22Rv1 (cell line): ENCODE measurements at regions not wholly inside any gene's neighbourhood (a gene's known extent, or its start where the extent isn't known, plus 50 kb on each side); places are given as distances from the start of the nearest gene placed in this dataset.
A peak's percentile ranks its signal among the peaks of the same experiment; 100 is the strongest.

Source experiments
- H3K27ac ChIP-seq: fragments of 450-650 bp; 2 replicates; pipeline ENCODE4 v1.5.1; 2017
- CTCF ChIP-seq: fragments of 450-650 bp; IDR thresholded peaks from 2 replicates; pipeline ENCODE4 v1.5.1; 2017; ENCODE audit warnings: mild to moderate bottlenecking
- ZFX ChIP-seq: fragments of 450-650 bp; IDR thresholded peaks from 2 replicates; pipeline ENCODE4 v1.6.1; 2017; ENCODE audit warnings: antibody characterized with exemption, borderline replicate concordance

GRCh38 chr3:190227064-190227463 lies 95.2 kb downstream of the CLDN1 start:
- H3K27ac ChIP-seq: no peak overlapping the region
- no peak for TF ChIP-seq CTCF
- TF ChIP-seq ZFX: no peak

GRCh38 chr3:190224863-190225692 lies 97.2 kb downstream of the CLDN1 start:
- H3K27ac ChIP-seq: no peak overlapping the region
- TF ChIP-seq CTCF (peak; percentile 53), ZFX (no peak)

GRCh38 chr3:190224456-190224855 lies 97.8 kb downstream of the CLDN1 start:
- no peak for TF ChIP-seq CTCF
- no peak for TF ChIP-seq ZFX
- H3K27ac ChIP-seq: no peak overlapping the region

- no peak for TF ChIP-seq CTCF
- TF ChIP-seq ZFX: no peak
- no peak overlapping the region for H3K27ac ChIP-seq
Observed at GRCh38 chr3:190222916-190223315, 99.3 kb downstream of the CLDN1 start.

GRCh38 chr3:190222360-190222759 lies 99.9 kb downstream of the CLDN1 start:
- TF ChIP-seq ZFX: no peak
- TF ChIP-seq CTCF: no peak
- H3K27ac ChIP-seq: no peak overlapping the region

GRCh38 chr3:190220362-190220761 lies 99.7 kb upstream of the P3H2 start:
- H3K27ac ChIP-seq: no peak overlapping the region
- TF ChIP-seq ZFX (no peak), CTCF (no peak)

GRCh38 chr3:190217081-190217480 lies 96.4 kb upstream of the P3H2 start:
- H3K27ac ChIP-seq: no peak overlapping the region
- TF ChIP-seq ZFX (no peak), CTCF (no peak)
